Stimulated activated naive CD8-positive, alpha-beta T cell treated with anti-CD3 and anti-CD28 coated beads, Interleukin-15, amount 100 ng/mL, for 72 hours (primary cell): ENCODE measurements at regions not wholly inside any gene's neighbourhood (a gene's known extent, or its start where the extent isn't known, plus 50 kb on each side); places are given as distances from the start of the nearest gene placed in this dataset.
"Not testable (repeated sequence)": the region's sequence is repeated elsewhere in the genome, so short reads cannot be mapped to it uniquely, and the experiment has no call there.

Experiments used
- ATAC-seq: fragments of 150-1000 bp; cut with Tn5 transposase; 2 replicates; pipeline ENCODE4 v1.10.0; 2021; ENCODE audit warnings: mild to moderate bottlenecking, moderate library complexity
- DNase-seq, 2 donors: peaks; one replicate each; pipeline ENCODE4 v3.0.0; 2021 to 2022
- H3K27ac Mint-ChIP-seq, 2 donors: one replicate each; pipeline ENCODE4 v1.8.0; 2022; ENCODE audit warnings: mild to moderate bottlenecking in 2 of 2, mixed read lengths in 2 of 2, moderate library complexity in 2 of 2
- H3K27me3 Mint-ChIP-seq: one replicate; pipeline ENCODE4 v1.8.0; 2022; ENCODE audit warnings: mixed read lengths
- H3K4me1 Mint-ChIP-seq: one replicate; pipeline ENCODE4 v1.8.0; 2022; ENCODE audit warnings: mild to moderate bottlenecking, mixed read lengths
- H3K4me3 Mint-ChIP-seq, 2 donors: one replicate each; pipeline ENCODE4 v1.8.0; 2022; ENCODE audit warnings: mild to moderate bottlenecking in 2 of 2, mixed read lengths in 2 of 2, moderate library complexity in 1 of 2
- H3K9me3 Mint-ChIP-seq, 2 donors: one replicate each; pipeline ENCODE4 v1.8.0; 2022; ENCODE audit warnings: mixed read lengths in 2 of 2

GRCh38 chr1:182206626-182207239 is 145.2 kb upstream of the ZNF648 start:
- no peak overlapping the region for H3K27ac Mint-ChIP-seq
- ATAC-seq: no peak

DNA sequence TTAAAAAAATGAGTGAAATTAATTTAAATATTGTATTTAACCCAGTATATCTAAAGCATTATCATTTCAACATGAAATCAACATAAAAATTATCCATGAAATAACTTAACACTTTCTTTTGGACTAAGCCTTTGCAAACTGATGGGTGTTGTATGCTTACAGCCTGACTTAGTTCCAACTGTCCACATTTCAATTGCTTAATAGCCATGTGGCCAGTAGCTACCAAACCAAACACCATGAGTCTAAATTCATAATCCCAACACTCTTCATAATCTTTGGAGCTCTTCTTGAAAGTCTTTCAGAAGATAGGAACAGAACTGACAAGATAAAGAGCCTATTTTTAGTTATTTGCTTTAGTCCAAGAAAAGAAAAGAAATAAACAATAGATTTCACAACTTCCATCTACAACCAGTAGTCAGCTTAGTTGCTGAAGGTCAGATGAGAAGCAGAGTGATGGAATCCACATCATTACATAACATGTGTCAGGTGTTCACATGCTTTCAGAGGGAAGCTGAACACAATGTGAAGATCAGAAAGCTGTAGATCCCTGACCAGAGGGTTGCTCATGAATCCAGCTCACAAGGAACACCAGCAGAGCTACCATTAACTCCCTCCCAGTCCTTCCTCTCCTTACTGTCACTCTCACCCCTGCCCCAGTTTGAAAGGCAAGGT is 144.0 kb upstream of the ZNF648 start:
- no peaks in the 10 kb centered on the region for H3K9me3 Mint-ChIP-seq
- H3K4me1 Mint-ChIP-seq: peaks cover 12% of the 10 kb centered on the region
- H3K27me3 Mint-ChIP-seq: no peaks in the 10 kb centered on the region
- no peak for DNase-seq
- no peak overlapping the region for H3K27ac Mint-ChIP-seq
- ATAC-seq: no peak
- no peak overlapping the region for H3K4me3 Mint-ChIP-seq

More at GRCh38 chr1:182206626-182207239, 145.2 kb upstream of the ZNF648 start:
- Mint-ChIP-seq H3K4me1 (peaks cover 12% of the 10 kb centered on the region), H3K4me3 (no peak overlapping the region), H3K9me3 (no peaks in the 10 kb centered on the region), H3K27me3 (no peaks in the 10 kb centered on the region)
- DNase-seq: no peak

DNA sequence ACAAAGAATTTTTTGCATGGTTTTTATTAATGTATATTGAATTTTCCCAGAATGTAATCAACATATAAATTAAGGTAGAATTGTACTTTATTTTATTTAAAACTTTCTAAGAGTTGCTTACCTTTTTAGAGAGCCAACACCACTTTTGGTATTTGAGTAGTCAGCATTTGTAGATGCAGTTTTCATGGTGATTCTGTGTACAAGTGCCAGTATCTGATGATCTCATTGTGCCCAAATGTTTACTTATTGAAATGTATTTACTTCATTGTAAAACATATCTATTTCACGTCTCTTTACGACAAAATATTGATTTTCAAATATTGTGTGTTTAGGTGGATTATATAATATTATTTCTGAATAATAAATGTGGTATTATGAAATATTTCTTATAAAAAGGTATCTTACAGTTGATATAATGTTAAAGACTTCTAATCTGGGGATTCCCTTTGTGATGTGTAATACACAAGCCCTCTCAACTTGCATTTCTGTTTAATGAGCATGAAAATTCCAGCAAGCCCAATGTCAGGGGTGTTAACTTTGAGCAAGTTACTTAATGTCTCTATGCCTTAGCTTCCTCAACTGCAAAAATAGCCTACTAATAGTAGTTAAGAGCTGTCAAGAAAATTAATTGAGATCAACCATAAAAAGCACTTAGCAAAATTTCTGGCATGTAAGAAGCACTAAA is 141.8 kb upstream of the ZNF648 start:
- Mint-ChIP-seq H3K9me3 (no peaks in the 10 kb centered on the region), H3K4me1 (peaks cover 12% of the 10 kb centered on the region), H3K4me3 (no peak overlapping the region), H3K27ac (no peak overlapping the region), H3K27me3 (no peaks in the 10 kb centered on the region)
- ATAC-seq: no peak
- no peak for DNase-seq

DNA sequence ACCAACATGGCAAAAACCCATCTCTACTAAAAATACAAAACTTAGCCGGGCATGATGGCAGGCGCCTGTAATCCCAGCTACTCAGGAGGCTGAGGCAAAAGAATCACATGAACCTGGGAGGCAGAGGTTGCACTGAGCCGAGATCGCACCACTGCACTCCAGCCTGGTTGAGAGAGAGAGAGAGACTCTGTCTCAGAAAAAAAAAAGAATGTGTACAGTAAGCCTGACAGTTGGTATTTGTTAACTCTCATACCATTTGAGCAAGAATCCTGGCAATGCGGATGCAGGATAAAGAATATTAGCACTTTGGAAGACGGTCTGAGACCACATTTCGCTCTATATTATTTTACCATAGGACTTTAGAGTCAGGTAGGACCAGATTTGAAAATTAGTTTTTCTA is 140.0 kb upstream of the ZNF648 start:
- not testable (repeated sequence) for ATAC-seq, DNase-seq, H3K4me1 Mint-ChIP-seq, H3K27ac Mint-ChIP-seq, H3K27me3 Mint-ChIP-seq, H3K9me3 Mint-ChIP-seq, H3K4me3 Mint-ChIP-seq

DNA sequence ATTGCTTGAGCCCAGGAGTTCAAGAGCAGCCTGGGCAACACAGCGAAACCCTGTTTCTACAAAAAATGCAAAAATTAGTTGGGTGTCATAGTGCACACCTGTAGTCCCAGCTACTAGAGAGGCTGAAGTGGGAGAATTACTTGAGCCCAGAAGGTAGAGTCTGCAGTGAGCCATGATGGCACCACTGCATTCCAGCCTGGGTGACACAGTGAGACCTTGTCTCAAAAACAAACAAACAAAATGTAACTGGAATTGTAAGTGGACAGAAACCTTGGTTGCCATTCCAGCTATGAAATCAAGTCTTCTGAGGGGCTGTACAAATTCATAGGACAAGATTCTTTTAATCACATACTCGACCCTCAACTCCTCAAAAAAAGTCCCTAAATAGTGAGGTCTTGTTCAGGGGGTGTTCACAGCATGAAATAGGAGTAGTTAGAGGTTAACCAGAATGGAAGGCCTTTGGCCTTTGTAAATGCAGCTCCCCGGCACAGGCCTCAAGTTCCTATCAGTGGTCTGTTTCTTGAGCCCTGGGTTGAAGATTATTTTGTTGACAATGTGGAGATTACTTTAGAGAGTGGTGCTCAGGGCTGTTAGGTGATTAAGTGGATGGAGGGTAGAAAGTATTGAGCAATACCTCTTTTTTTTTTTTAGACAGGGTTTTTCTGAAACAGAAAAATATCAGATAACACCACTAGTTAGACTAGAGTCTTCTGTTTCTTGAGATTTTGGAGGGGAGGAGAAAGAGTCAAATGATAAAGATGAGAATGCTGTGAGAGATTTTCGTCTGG is 138.7 kb upstream of the ZNF648 start:
- DNase-seq (no peak), ATAC-seq (no peak)
- Mint-ChIP-seq H3K9me3 (no peaks in the 10 kb centered on the region), H3K4me3 (no peak overlapping the region), H3K27ac (no peak overlapping the region), H3K27me3 (no peaks in the 10 kb centered on the region), H3K4me1 (no peaks in the 10 kb centered on the region)

GRCh38 chr1:182198006-182198605 is 136.6 kb upstream of the ZNF648 start:
- Mint-ChIP-seq H3K4me3 (no peak overlapping the region), H3K9me3 (no peaks in the 10 kb centered on the region), H3K27me3 (no peaks in the 10 kb centered on the region), H3K27ac (no peak overlapping the region), H3K4me1 (no peaks in the 10 kb centered on the region)
- no peak for ATAC-seq
- DNase-seq: no peak

DNA sequence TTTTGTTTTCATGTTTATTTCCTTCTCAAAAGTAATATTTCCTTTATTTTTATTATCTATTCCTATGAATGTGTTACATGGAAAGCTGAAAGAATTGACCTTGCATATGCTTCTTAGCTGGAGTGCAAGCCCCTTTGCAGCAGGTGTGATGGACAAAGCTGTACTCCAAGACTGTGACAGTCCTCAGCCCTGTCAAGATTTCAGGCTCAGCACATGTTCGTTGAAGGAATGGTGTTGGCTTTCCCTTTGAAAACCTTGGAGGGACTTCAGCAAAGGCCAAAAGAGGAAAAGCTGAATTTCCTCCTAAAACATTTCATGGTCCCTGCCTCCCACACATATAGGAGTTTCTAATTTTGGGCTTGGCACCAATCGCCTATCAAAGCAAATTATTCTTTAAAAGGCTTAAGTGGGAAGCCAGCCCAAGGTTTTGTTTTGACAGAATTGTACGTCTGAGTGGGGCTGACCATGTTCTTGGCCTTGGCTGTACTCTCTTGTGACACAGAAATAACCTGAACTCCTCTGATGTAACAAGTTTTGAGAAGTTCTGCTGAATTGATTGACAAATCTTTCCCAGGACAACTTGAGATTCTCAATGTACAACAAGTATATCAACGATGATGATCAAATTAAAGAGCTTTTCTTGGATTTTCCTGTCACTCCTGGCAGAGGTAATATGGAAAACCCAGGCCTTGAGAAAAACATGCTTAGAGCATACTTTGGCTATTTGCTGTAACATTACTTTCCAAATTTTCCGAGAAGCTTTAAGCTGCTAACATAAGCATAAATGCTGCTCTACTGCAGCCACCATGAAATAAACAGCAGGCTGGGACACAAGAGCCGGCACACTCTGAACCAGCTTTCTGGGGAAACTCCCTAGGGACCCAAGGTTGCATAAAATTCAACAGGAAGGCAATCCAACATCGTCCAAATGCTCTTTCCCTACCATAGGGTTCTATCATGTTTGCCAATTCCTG is 135.7 kb upstream of the ZNF648 start:
- Mint-ChIP-seq H3K27me3 (no peaks in the 10 kb centered on the region), H3K9me3 (no peaks in the 10 kb centered on the region), H3K4me3 (no peak overlapping the region), H3K4me1 (no peaks in the 10 kb centered on the region), H3K27ac (no peak overlapping the region)
- no peak for ATAC-seq
- no peak for DNase-seq

GRCh38 chr1:182195733-182196132 is 134.2 kb upstream of the ZNF648 start:
- Mint-ChIP-seq H3K4me1 (no peaks in the 10 kb centered on the region), H3K27ac (no peak overlapping the region), H3K9me3 (no peaks in the 10 kb centered on the region), H3K4me3 (no peak overlapping the region), H3K27me3 (no peaks in the 10 kb centered on the region)
- ATAC-seq: no peak
- DNase-seq: no peak

- H3K27ac Mint-ChIP-seq: no peak overlapping the region
- no peak for ATAC-seq
- H3K27me3 Mint-ChIP-seq: no peaks in the 10 kb centered on the region
- DNase-seq: no peak
- no peaks in the 10 kb centered on the region for H3K4me1 Mint-ChIP-seq
- H3K9me3 Mint-ChIP-seq: peaks cover 0 to 6% of the 10 kb centered on the region in 2 donors
- H3K4me3 Mint-ChIP-seq: no peak overlapping the region
Observed at GRCh38 chr1:182193908-182194550, 132.5 kb upstream of the ZNF648 start.

GRCh38 chr1:182192966-182193365 is 131.5 kb upstream of the ZNF648 start:
- no peak overlapping the region for H3K27ac Mint-ChIP-seq
- no peaks in the 10 kb centered on the region for H3K4me1 Mint-ChIP-seq
- peaks cover 0 to 6% of the 10 kb centered on the region in 2 donors for H3K9me3 Mint-ChIP-seq
- ATAC-seq (no peak), DNase-seq (no peak)
- H3K4me3 Mint-ChIP-seq: no peak overlapping the region
- no peaks in the 10 kb centered on the region for H3K27me3 Mint-ChIP-seq

GRCh38 chr1:182192215-182192614 is 130.7 kb upstream of the ZNF648 start:
- Mint-ChIP-seq H3K27ac (no peak overlapping the region), H3K4me3 (no peak overlapping the region), H3K9me3 (peaks cover 0 to 6% of the 10 kb centered on the region in 2 donors), H3K27me3 (no peaks in the 10 kb centered on the region), H3K4me1 (no peaks in the 10 kb centered on the region)
- peak; percentile 61 for ATAC-seq
- DNase-seq: no peak

- ATAC-seq (no peak), DNase-seq (no peak)
- Mint-ChIP-seq H3K27ac (no peak overlapping the region), H3K4me3 (no peak overlapping the region), H3K27me3 (no peaks in the 10 kb centered on the region), H3K9me3 (peaks cover 0 to 6% of the 10 kb centered on the region in 2 donors), H3K4me1 (no peaks in the 10 kb centered on the region)
Observed at GRCh38 chr1:182191381-182192115, 130.0 kb upstream of the ZNF648 start.

- Mint-ChIP-seq H3K4me1 (no peaks in the 10 kb centered on the region), H3K27ac (no peak overlapping the region), H3K27me3 (no peaks in the 10 kb centered on the region), H3K4me3 (no peak overlapping the region), H3K9me3 (peaks cover 0 to 6% of the 10 kb centered on the region in 2 donors)
- ATAC-seq (peak; percentile 59), DNase-seq (no peak)
Observed at GRCh38 chr1:182189535-182190066, 128.1 kb upstream of the ZNF648 start.
